Upper lobe of left lung (tissue), 4 donors: ENCODE measurements at regions not wholly inside any gene's neighbourhood (a gene's known extent, or its start where the extent isn't known, plus 50 kb on each side); places are given as distances from the start of the nearest gene placed in this dataset.

Experiments
- EP300 ChIP-seq, 4 donors: sonication (generic); formaldehyde crosslinking; IDR thresholded peaks; one replicate each; pipeline ENCODE4 v1.5.1; 2017; ENCODE audit warnings: antibody characterized with exemption in 4 of 4, control low read depth in 2 of 4
- TF ChIP-seq, protein P1 (sequence below), 6 experiments: fragments of 450-650 bp in 4 of 6; fragments of 200-600 bp in 2 of 6; sonication (generic) in 2 of 6; IDR thresholded peaks; one replicate each; pipeline ENCODE4 v1.5.1; 2016 to 2019; ENCODE audit warnings: antibody characterized with exemption in 6 of 6

DNA sequence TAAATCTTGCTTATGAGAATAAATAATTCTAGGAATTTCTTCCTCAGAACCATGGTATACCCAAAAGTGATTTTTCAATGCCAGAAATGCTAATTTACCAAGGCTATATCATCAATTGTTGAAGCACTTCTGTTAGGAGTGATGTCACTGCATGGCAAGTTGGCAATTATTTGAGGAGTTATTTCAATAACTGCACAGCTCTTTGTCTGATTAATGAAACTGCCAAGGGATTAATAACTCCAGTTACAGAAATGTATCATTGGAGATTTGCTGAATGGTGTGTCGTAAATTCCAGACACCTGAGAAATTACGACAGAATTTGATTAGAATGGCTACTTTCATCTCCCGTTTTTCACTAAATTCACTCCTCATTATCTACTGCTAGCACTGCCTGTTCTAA, 182.6 kb upstream of the TYRP1 start:
- TF ChIP-seq, protein P1, sequence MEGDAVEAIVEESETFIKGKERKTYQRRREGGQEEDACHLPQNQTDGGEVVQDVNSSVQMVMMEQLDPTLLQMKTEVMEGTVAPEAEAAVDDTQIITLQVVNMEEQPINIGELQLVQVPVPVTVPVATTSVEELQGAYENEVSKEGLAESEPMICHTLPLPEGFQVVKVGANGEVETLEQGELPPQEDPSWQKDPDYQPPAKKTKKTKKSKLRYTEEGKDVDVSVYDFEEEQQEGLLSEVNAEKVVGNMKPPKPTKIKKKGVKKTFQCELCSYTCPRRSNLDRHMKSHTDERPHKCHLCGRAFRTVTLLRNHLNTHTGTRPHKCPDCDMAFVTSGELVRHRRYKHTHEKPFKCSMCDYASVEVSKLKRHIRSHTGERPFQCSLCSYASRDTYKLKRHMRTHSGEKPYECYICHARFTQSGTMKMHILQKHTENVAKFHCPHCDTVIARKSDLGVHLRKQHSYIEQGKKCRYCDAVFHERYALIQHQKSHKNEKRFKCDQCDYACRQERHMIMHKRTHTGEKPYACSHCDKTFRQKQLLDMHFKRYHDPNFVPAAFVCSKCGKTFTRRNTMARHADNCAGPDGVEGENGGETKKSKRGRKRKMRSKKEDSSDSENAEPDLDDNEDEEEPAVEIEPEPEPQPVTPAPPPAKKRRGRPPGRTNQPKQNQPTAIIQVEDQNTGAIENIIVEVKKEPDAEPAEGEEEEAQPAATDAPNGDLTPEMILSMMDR (IDR thresholded peaks at IDR 0.05): no peak
- TF ChIP-seq EP300 (IDR thresholded peaks at IDR 0.05): no peak
